Activated naive CD8-positive, alpha-beta T cell treated with anti-CD3 and anti-CD28 coated beads, Interleukin-2, amount 10 ng/mL, durations not matched to agents 7 days and 5 days (primary cell): ENCODE measurements at regions not wholly inside any gene's neighbourhood (a gene's known extent, or its start where the extent isn't known, plus 50 kb on each side); places are given as distances from the start of the nearest gene placed in this dataset.

Source experiments
- ATAC-seq: fragments of 150-1000 bp; cut with Tn5 transposase; one replicate; pipeline ENCODE4 v1.10.0; 2021; ENCODE audit warnings: low read depth, moderate library complexity
- POLR2A ChIA-PET: fragments of 350-600 bp; sonication (Branson Sonifier 250); formaldehyde crosslinking; loops from one replicate; lab custom pipeline; 2021; ENCODE audit warnings: antibody characterized with exemption; lab: Charles Lee
- DNase-seq: peaks from one replicate; pipeline ENCODE4 v3.0.0; 2021
- H3K27ac Mint-ChIP-seq: one replicate; pipeline ENCODE4 v1.8.0; 2022; ENCODE audit warnings: mild to moderate bottlenecking, mixed read lengths
- H3K27me3 Mint-ChIP-seq: one replicate; pipeline ENCODE4 v1.8.0; 2022; ENCODE audit warnings: mild to moderate bottlenecking, moderate library complexity, mixed read lengths
- H3K36me3 Mint-ChIP-seq: one replicate; pipeline ENCODE4 v1.8.0; 2021; ENCODE audit warnings: mild to moderate bottlenecking, mixed read lengths
- H3K4me1 Mint-ChIP-seq: one replicate; pipeline ENCODE4 v1.8.0; 2021; ENCODE audit warnings: mixed read lengths
- H3K4me3 Mint-ChIP-seq: one replicate; pipeline ENCODE4 v1.8.0; 2022; ENCODE audit warnings: mild to moderate bottlenecking, moderate library complexity, mixed read lengths
- H3K9me3 Mint-ChIP-seq: one replicate; pipeline ENCODE4 v1.8.0; 2021; ENCODE audit warnings: mixed read lengths

DNA sequence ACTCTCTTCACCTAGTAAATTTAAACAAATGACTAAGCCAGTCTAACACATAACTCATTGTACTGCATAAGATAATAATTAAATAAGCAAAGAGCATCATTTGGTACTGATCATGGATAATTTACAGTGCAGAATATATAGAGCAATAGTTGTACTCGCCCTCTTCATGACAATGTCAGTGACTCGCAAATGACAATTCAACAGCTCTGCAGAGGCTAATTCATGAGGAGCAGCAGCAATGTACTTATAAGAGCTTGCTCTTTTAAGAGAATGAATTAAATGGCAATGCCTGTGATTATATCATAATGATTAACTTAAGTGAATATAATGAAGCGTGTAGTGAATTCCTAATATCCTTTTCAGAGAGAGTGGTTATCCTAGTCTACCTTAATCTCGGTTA is 284.5 kb upstream of the PCDH20 start:
- Mint-ChIP-seq H3K9me3 (peaks cover 10% of the 10 kb centered on the region), H3K36me3 (no peaks in the 10 kb centered on the region), H3K4me1 (no peaks in the 10 kb centered on the region), H3K4me3 (no peak overlapping the region), H3K27me3 (no peaks in the 10 kb centered on the region), H3K27ac (no peak overlapping the region)
- no peak for DNase-seq
- POLR2A ChIA-PET: no interaction called here
- no peak for ATAC-seq

GRCh38 chr13:61696676-61697075 is 281.0 kb upstream of the PCDH20 start:
- Mint-ChIP-seq H3K27me3 (no peaks in the 10 kb centered on the region), H3K4me1 (no peaks in the 10 kb centered on the region), H3K4me3 (no peak overlapping the region), H3K36me3 (no peaks in the 10 kb centered on the region), H3K9me3 (peaks cover 3% of the 10 kb centered on the region), H3K27ac (no peak overlapping the region)
- ATAC-seq (no peak), DNase-seq (no peak)
- POLR2A ChIA-PET: no interaction called here

- no peak overlapping the region for H3K4me3 Mint-ChIP-seq
- no peaks in the 10 kb centered on the region for H3K9me3 Mint-ChIP-seq
- no peak overlapping the region for H3K27ac Mint-ChIP-seq
- POLR2A ChIA-PET: no interaction called here
- no peak for ATAC-seq
- no peaks in the 10 kb centered on the region for H3K27me3 Mint-ChIP-seq
- H3K36me3 Mint-ChIP-seq: no peaks in the 10 kb centered on the region
- no peaks in the 10 kb centered on the region for H3K4me1 Mint-ChIP-seq
- DNase-seq: no peak
Measured at GRCh38 chr13:61695147-61695546, 279.5 kb upstream of the PCDH20 start.

GRCh38 chr13:61692691-61693090 is 277.0 kb upstream of the PCDH20 start:
- Mint-ChIP-seq H3K9me3 (no peaks in the 10 kb centered on the region), H3K27me3 (no peaks in the 10 kb centered on the region), H3K36me3 (no peaks in the 10 kb centered on the region), H3K4me1 (no peaks in the 10 kb centered on the region), H3K27ac (no peak overlapping the region), H3K4me3 (no peak overlapping the region)
- ATAC-seq: no peak
- POLR2A ChIA-PET: no interaction called here
- no peak for DNase-seq

DNA sequence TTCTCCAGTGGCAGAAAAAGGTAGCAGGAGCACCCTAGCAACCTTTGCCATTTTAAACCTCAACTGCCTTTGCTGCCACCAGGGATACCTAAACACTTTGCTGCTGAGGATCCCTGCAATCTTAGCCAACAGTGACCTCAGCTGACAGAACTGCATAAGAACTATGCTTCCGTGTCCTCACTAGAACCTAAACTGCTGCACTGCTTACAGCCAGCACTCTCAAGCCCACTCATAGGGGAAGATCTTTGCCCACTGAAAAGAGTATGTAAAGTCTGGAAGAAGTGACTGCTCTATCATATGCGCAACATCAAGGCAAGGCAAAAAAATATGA is 270.0 kb upstream of the PCDH20 start:
- no peaks in the 10 kb centered on the region for H3K36me3 Mint-ChIP-seq
- no peaks in the 10 kb centered on the region for H3K27me3 Mint-ChIP-seq
- H3K27ac Mint-ChIP-seq: no peak overlapping the region
- POLR2A ChIA-PET: no interaction called here
- H3K9me3 Mint-ChIP-seq: peaks cover 2% of the 10 kb centered on the region
- DNase-seq: no peak
- no peak overlapping the region for H3K4me3 Mint-ChIP-seq
- H3K4me1 Mint-ChIP-seq: no peaks in the 10 kb centered on the region
- no peak for ATAC-seq

DNA sequence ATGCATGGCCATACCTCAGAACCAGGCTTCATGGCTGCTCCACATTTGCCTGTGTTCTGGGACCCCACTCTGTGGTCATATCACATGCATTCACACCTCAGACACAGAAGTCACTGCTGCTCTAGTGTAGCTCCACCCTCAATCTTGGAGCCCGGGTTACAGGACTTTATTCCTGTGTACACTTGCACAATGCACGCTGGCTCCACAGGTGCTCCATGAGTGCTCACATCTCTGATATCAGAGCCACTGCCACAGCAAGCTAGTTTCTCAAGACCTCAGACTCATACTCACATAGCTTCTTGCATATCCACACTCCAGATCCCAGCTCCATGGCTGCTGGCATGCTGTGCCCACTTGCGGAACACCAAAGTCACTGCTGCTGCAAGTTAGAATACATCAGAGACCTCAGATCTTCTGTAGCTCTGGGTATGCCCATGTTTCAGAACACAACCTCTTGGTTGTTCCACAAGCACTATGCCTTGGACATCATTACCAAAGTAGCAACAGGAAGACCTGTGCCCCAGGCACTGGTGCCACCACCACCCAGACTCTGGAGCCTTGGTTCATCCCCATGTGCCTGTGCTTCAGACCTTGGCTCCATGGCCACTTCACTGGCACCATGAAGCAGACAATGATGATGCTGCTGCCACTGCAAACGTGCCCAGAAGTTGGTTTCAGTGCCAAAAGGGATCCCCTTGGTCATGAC is 269.5 kb upstream of the PCDH20 start:
- Mint-ChIP-seq H3K36me3 (no peaks in the 10 kb centered on the region), H3K4me3 (no peak overlapping the region), H3K27me3 (no peaks in the 10 kb centered on the region), H3K4me1 (no peaks in the 10 kb centered on the region), H3K9me3 (peaks cover 2% of the 10 kb centered on the region), H3K27ac (no peak overlapping the region)
- DNase-seq (no peak), ATAC-seq (no peak)
- POLR2A ChIA-PET: no interaction called here

DNA sequence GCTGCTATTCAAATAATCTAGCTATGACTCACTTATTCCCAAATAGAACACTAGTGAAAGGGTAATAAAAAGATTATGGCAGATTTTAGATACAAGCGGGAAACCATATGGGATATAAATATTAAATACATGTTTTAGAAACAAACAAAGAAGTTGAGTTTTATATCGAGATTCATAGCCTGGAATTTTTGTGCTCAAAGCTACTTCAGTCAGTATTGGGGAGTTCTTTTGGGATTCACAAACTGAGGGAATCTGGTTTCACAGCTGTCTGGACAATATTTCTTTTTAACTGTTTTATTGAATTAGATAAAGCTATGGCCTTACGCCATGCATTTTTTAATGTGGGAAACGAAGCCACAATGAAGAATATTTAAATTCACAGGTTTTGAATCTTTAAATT is 257.1 kb upstream of the PCDH20 start:
- Mint-ChIP-seq H3K36me3 (no peaks in the 10 kb centered on the region), H3K4me3 (no peak overlapping the region), H3K27me3 (no peaks in the 10 kb centered on the region), H3K9me3 (peaks cover 2% of the 10 kb centered on the region), H3K4me1 (no peaks in the 10 kb centered on the region), H3K27ac (no peak overlapping the region)
- no peak for DNase-seq
- no peak for ATAC-seq
- POLR2A ChIA-PET: no interaction called here

GRCh38 chr13:61670384-61671161 is 254.9 kb upstream of the PCDH20 start:
- H3K4me3 Mint-ChIP-seq: no peak overlapping the region
- H3K27me3 Mint-ChIP-seq: no peaks in the 10 kb centered on the region
- POLR2A ChIA-PET: no interaction called here
- DNase-seq (no peak), ATAC-seq (no peak)
- H3K9me3 Mint-ChIP-seq: peaks cover 4% of the 10 kb centered on the region
- no peaks in the 10 kb centered on the region for H3K4me1 Mint-ChIP-seq
- H3K36me3 Mint-ChIP-seq: no peaks in the 10 kb centered on the region
- no peak overlapping the region for H3K27ac Mint-ChIP-seq

DNA sequence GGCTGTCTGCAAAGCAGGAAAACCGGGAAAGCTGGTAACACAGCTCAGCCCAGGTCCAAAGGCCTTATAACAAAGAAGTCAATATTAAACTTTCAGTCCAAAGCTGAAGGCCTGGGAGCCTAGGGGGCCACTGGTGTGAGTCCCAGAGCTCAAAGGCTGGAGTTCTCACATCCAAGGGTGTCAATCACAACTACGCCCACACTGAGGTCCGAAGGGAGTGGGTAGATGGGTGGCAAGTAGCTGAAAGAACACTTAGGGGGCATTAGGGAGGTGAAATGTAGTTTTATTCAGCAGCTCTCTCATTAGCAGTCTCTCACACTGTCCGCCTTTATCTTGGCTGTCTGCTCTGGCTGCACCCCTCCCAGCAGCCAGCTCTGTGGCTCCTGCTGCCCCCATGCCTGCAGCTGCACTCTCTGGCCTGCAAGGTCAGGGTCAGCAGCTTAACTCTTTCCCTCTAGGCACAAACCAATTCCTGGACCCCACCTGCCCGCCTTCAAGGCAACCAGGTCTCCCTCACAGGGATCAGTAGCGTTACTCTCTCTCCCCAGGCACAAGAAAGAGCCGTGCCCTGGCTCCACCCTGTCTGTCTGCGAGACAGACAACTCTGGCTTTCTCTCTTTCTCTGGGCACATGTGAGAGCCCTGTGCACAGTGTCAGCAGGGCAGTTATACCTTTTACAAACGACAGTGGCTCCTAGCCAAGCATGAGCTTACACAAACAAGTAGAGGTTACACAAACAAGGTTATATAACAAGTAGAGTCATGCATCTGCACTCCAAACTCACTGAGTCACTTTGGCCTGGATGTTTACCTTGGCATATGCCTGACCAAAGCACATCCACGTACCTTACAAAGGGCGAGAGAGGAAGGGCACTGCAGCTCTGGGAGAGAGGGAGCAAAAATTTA is 249.4 kb upstream of the PCDH20 start:
- Mint-ChIP-seq H3K9me3 (peaks cover 3% of the 10 kb centered on the region), H3K36me3 (no peaks in the 10 kb centered on the region), H3K27ac (no peak overlapping the region), H3K4me1 (no peaks in the 10 kb centered on the region), H3K27me3 (no peaks in the 10 kb centered on the region), H3K4me3 (no peak overlapping the region)
- ATAC-seq (no peak), DNase-seq (no peak)
- POLR2A ChIA-PET: no interaction called here

DNA sequence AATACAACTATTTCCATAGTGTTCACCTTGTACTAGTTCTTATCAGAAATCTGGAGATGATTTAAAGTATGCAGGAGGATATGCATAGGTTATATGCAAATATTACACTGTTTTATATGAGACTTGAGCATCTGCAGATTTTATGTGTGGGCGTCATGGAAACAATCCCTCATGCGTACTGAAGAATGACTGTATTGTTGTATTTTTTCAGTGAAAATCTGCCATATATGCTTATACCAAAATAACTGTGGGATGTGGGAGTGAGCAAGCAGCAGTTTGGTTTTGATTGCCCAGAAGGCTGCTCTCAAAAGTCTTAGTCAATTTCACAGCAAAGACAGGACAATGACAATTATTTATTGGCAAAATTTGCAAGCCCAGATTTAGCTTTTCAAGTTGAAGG is 238.8 kb upstream of the PCDH20 start:
- Mint-ChIP-seq H3K27me3 (no peaks in the 10 kb centered on the region), H3K27ac (no peak overlapping the region), H3K4me3 (no peak overlapping the region), H3K36me3 (no peaks in the 10 kb centered on the region), H3K4me1 (no peaks in the 10 kb centered on the region), H3K9me3 (peaks cover 9% of the 10 kb centered on the region)
- ATAC-seq: no peak
- POLR2A ChIA-PET: no interaction called here
- DNase-seq: no peak

- no peaks in the 10 kb centered on the region for H3K27me3 Mint-ChIP-seq
- ATAC-seq (no peak), DNase-seq (no peak)
- H3K4me3 Mint-ChIP-seq: no peak overlapping the region
- peaks cover 6% of the 10 kb centered on the region for H3K9me3 Mint-ChIP-seq
- no peak overlapping the region for H3K27ac Mint-ChIP-seq
- no peaks in the 10 kb centered on the region for H3K4me1 Mint-ChIP-seq
- H3K36me3 Mint-ChIP-seq: no peaks in the 10 kb centered on the region
- POLR2A ChIA-PET: no interaction called here
Measured at GRCh38 chr13:61648547-61648946, 232.9 kb upstream of the PCDH20 start.

DNA sequence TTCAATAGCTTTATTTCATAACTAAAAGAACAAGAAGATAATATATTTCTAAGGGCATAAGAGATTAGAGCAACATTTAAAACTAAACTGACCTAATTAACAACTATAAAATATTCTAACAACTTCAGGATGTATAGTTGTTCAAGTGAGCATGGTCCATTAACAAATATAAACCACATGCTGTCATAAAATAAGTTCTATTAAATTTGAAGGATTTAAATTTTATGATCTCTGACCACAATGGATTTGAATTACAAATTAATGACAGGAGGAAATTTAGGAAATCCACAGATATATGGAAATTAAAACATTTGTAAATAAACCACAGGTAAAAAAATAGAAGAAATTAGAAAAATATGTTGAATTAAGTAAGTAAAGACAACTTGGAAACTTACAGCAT is 196.5 kb upstream of the PCDH20 start:
- Mint-ChIP-seq H3K9me3 (peaks cover 3% of the 10 kb centered on the region), H3K27me3 (no peaks in the 10 kb centered on the region), H3K27ac (no peak overlapping the region), H3K36me3 (no peaks in the 10 kb centered on the region), H3K4me1 (no peaks in the 10 kb centered on the region), H3K4me3 (no peak overlapping the region)
- ATAC-seq: no peak
- POLR2A ChIA-PET: no interaction called here
- no peak for DNase-seq

DNA sequence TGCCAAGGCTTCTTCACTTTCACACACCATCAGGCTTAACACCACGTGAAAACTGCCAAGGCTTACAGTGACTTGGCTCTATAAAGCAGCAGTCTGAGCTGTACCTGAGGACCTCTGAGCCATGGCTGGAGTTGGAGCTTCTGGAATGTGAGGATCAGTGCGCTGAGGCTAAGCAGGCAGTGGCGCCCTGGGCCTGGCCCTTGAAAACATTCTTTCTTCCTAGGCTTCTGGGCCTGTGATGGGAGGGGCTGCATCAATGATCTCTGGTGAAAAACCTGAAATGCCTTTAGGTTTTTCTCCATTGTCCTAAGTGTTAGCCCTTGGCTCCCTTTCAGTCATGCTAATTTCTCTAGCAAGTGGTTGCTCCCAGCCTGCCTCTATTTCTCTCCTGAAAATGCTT is 192.5 kb upstream of the PCDH20 start:
- no peaks in the 10 kb centered on the region for H3K4me1 Mint-ChIP-seq
- H3K9me3 Mint-ChIP-seq: peaks cover 8% of the 10 kb centered on the region
- no peak overlapping the region for H3K4me3 Mint-ChIP-seq
- H3K27ac Mint-ChIP-seq: no peak overlapping the region
- DNase-seq (no peak), ATAC-seq (no peak)
- H3K27me3 Mint-ChIP-seq: no peaks in the 10 kb centered on the region
- POLR2A ChIA-PET: no interaction called here
- no peaks in the 10 kb centered on the region for H3K36me3 Mint-ChIP-seq
